ENCODE measurements at regions not wholly inside any gene's neighbourhood (a gene's known extent, or its start where the extent isn't known, plus 50 kb on each side); places are given as distances from the start of the nearest gene placed in this dataset.

DNA sequence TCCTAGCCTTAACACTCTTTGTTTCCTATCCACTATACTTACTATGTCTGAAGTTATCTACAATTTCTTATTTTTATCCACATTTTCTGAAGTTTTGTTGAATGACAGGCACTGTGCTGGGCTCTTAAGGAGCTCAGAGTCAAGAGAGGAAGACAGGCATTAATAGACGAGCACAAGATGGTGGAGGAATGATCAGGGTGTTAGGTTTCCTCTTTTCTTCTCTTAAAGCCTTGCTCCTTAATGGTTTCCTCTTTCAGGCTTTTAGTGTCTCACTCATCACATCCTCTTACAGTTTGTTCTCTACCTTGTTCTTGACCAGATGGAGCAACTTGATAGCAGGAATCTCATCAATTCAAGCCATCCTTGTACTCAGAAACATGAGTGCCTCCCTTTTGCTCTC is 52.9 kb upstream of the BCL6 start:
- no peak overlapping the region for H2BK12ac ChIP-seq (ENCODE audit: insufficient read length, low read depth, low read length)
- H4K91ac ChIP-seq (ENCODE audit: insufficient read length, low read depth, low read length) = no peak overlapping the region
- no peaks in the 10 kb centered on the region for H3K9me3 ChIP-seq (ENCODE audit: control insufficient read depth, low read depth, low read length)
- H3K27ac Mint-ChIP-seq = no peak overlapping the region
- no CpG with 5 or more reads among the region's 1 CpG for WGBS (ENCODE audit: extremely low coverage, insufficient read length, low lambda C conversion rate)
- H3K27ac ChIP-seq (ENCODE audit: insufficient read length, low read depth, low read length) = no peak overlapping the region
- no peak overlapping the region for H2AFZ ChIP-seq (ENCODE audit: low read length)
- H3K4ac ChIP-seq (ENCODE audit: low read depth, low read length) = no peak overlapping the region
- no peaks in the 10 kb centered on the region for H3K79me2 ChIP-seq (ENCODE audit: insufficient read depth, low read length)
- H3K79me1 ChIP-seq (ENCODE audit: insufficient read depth, low read depth, low read length, poor library complexity, severe bottlenecking) = no peaks in the 10 kb centered on the region
- no peak overlapping the region for H2BK5ac ChIP-seq (ENCODE audit: insufficient read length, low read length)
- H3K36me3 Mint-ChIP-seq (ENCODE audit: insufficient read depth in 1 of 3, low read depth in 3 of 3) = no peaks in the 10 kb centered on the region; a peak in 1 of 7 replicates
- peaks cover under 1% of the 10 kb centered on the region; the same call in 1 of the 2 replicates for H3K27me3 Mint-ChIP-seq (ENCODE audit: low read depth)
- H3K4me1 ChIP-seq (ENCODE audit: insufficient read depth, low read length) = no peaks in the 10 kb centered on the region
- H3K18ac ChIP-seq (ENCODE audit: insufficient read length, low read depth, low read length) = no peak overlapping the region
- no peak overlapping the region for H4K5ac ChIP-seq (ENCODE audit: insufficient read length, low read depth, low read length)
- H3K23me2 ChIP-seq (ENCODE audit: insufficient read length, low read depth, low read length, poor library complexity, severe bottlenecking) = no peaks in the 10 kb centered on the region
- H2BK120ac ChIP-seq (ENCODE audit: low read depth, low read length, poor library complexity, severe bottlenecking) = no peak overlapping the region
- H4K8ac ChIP-seq (replicated peaks; ENCODE audit: insufficient read length, low read depth, low read length) = no peak overlapping the region
- H2BK15ac ChIP-seq (ENCODE audit: low read depth, low read length) = no peak overlapping the region
- H4K20me1 ChIP-seq (ENCODE audit: control insufficient read depth, insufficient read depth, insufficient read length) = no peaks in the 10 kb centered on the region
- H3T11ph ChIP-seq (ENCODE audit: low read length) = no peak overlapping the region
- no peak overlapping the region for H3K4me2 ChIP-seq (ENCODE audit: insufficient read depth, insufficient read length, low read length)
- DNase-seq = no peak
- H3K27me3 ChIP-seq (ENCODE audit: insufficient read depth, low read length) = no peaks in the 10 kb centered on the region
- no peak overlapping the region for H2AK5ac ChIP-seq (ENCODE audit: insufficient read length, low read length)
- peaks cover 6 to 7% of the 10 kb centered on the region in 2 experiments for H3K4me1 Mint-ChIP-seq
- no peak overlapping the region for H3K4me3 Mint-ChIP-seq
- no peak overlapping the region for H2BK20ac ChIP-seq (ENCODE audit: low read depth, low read length, poor library complexity, severe bottlenecking)
- H3K14ac ChIP-seq (ENCODE audit: insufficient read depth, low read length) = no peak overlapping the region
- no peak overlapping the region for H3K9ac ChIP-seq (ENCODE audit: extremely low read depth, insufficient read length, low read length)
- H3K56ac ChIP-seq (ENCODE audit: insufficient read length, low read depth, low read length) = no peak overlapping the region
- H3K9me3 Mint-ChIP-seq = no peaks in the 10 kb centered on the region; a peak in 1 of 5 replicates
- TF ChIP-seq, protein P1, sequence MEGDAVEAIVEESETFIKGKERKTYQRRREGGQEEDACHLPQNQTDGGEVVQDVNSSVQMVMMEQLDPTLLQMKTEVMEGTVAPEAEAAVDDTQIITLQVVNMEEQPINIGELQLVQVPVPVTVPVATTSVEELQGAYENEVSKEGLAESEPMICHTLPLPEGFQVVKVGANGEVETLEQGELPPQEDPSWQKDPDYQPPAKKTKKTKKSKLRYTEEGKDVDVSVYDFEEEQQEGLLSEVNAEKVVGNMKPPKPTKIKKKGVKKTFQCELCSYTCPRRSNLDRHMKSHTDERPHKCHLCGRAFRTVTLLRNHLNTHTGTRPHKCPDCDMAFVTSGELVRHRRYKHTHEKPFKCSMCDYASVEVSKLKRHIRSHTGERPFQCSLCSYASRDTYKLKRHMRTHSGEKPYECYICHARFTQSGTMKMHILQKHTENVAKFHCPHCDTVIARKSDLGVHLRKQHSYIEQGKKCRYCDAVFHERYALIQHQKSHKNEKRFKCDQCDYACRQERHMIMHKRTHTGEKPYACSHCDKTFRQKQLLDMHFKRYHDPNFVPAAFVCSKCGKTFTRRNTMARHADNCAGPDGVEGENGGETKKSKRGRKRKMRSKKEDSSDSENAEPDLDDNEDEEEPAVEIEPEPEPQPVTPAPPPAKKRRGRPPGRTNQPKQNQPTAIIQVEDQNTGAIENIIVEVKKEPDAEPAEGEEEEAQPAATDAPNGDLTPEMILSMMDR (conservative IDR thresholded peaks at IDR 0.05) = no peak
- no peak overlapping the region for H3K23ac ChIP-seq (ENCODE audit: insufficient read length, low read depth, low read length)

Data from H9 (cell line).